ENCODE measurements at regions not wholly inside any gene's neighbourhood (a gene's known extent, or its start where the extent isn't known, plus 50 kb on each side); places are given as distances from the start of the nearest gene placed in this dataset.

GRCh38 chr17:59511726-59512125 lies 53.7 kb upstream of the DHX40 start:
- no peaks in the 10 kb centered on the region for H3K36me3 ChIP-seq (ENCODE audit: control insufficient read depth in 1 of 2, insufficient read depth in 2 of 2, low read length in 2 of 2)
- no peak overlapping the region for H3K4me3 ChIP-seq (ENCODE audit: low read depth in 1 of 2, low read length in 2 of 2)
- no peaks in the 10 kb centered on the region for H3K9me3 ChIP-seq (ENCODE audit: control insufficient read depth in 1 of 2, low read length in 2 of 2)
- H3K27ac ChIP-seq (ENCODE audit: low read length): no peak overlapping the region
- peaks cover 0 to 5% of the 10 kb centered on the region in 2 donors for H3K4me1 ChIP-seq (ENCODE audit: control insufficient read depth in 1 of 2, insufficient read depth in 2 of 2, low read length in 2 of 2)
- no peaks in the 10 kb centered on the region for H3K27me3 ChIP-seq (ENCODE audit: low read depth, low read length)

DNA sequence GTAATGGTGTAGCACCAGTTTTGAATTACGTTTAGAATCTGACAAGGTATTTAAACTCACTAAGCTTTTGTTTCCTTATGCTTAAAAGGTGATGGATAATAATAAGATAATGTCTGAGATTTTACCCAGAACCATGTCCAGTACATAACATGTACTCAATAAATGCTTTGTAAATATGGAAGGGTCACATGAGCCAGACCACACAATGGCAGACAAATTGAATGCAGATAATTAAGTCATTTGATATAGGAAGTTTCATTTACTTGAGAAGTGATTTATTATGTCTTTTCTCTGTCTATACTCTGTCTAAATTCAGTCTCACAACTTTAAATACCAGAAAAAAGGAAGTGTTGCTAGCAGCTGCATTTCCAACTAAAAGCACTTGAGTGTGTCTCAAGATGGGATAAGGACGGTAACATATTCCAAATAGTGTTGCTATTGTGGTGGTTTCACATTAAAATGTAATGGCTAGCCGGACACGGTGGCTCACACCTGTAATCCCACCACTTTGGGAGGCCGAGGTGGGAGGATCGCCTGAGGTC lies 52.5 kb upstream of the DHX40 start:
- no peaks in the 10 kb centered on the region for H3K36me3 ChIP-seq (ENCODE audit: control insufficient read depth in 1 of 2, insufficient read depth in 2 of 2, low read length in 2 of 2)
- H3K9me3 ChIP-seq (ENCODE audit: control insufficient read depth in 1 of 2, low read length in 2 of 2): no peaks in the 10 kb centered on the region

GRCh38 chr17:59513934-59514841 lies 51.2 kb upstream of the DHX40 start:
- Histone ChIP-seq H3K27me3 (ENCODE audit: low read depth, low read length) (no peaks in the 10 kb centered on the region), H3K9me3 (ENCODE audit: control insufficient read depth in 1 of 2, low read length in 2 of 2) (no peaks in the 10 kb centered on the region), H3K4me3 (ENCODE audit: low read depth in 1 of 2, low read length in 2 of 2) (no peak overlapping the region), H3K4me1 (ENCODE audit: control insufficient read depth in 1 of 2, insufficient read depth in 2 of 2, low read length in 2 of 2) (peaks cover 0 to 5% of the 10 kb centered on the region in 2 donors), H3K36me3 (ENCODE audit: control insufficient read depth in 1 of 2, insufficient read depth in 2 of 2, low read length in 2 of 2) (no peaks in the 10 kb centered on the region), H3K27ac (ENCODE audit: low read length) (no peak overlapping the region)

More for the DNA sequence above, 52.5 kb upstream of the DHX40 start:
- peaks cover 0 to 5% of the 10 kb centered on the region in 2 donors for H3K4me1 ChIP-seq (ENCODE audit: control insufficient read depth in 1 of 2, insufficient read depth in 2 of 2, low read length in 2 of 2)
- H3K4me3 ChIP-seq (ENCODE audit: low read depth in 1 of 2, low read length in 2 of 2): no peak overlapping the region
- no peak overlapping the region for H3K27ac ChIP-seq (ENCODE audit: low read length)
- H3K27me3 ChIP-seq (ENCODE audit: low read depth, low read length): no peaks in the 10 kb centered on the region
